H1 (cell line): ENCODE measurements at regions not wholly inside any gene's neighbourhood (a gene's known extent, or its start where the extent isn't known, plus 50 kb on each side); places are given as distances from the start of the nearest gene placed in this dataset.

Experiments used
- CTCF ChIA-PET: fragments of 300-600 bp; sonication (Branson Sonifier 250); formaldehyde crosslinking; loops from one replicate; lab custom pipeline; 2021; ENCODE audit not compliant: partially characterized antibody; lab: Charles Lee
- POLR2A ChIA-PET: fragments of 300-600 bp; sonication (Branson Sonifier 250); formaldehyde crosslinking; loops from one replicate; lab custom pipeline; 2021; ENCODE audit warnings: inconsistent platforms; ENCODE audit not compliant: partially characterized antibody; lab: Charles Lee
- DNase-seq, 2 experiments: peaks; one replicate each; pipeline versions ENCODE4 v3.0.0 to v3.0.0-alpha.2; 2010 to 2022; ENCODE audit warnings: low spot score in 2 of 2, low read depth in 1 of 2, mixed read lengths in 1 of 2
- FAIRE-seq: peaks from 2 replicates; lab custom pipeline; 2011; peaks lifted over from hg19 to GRCh38; lab: Jason Lieb, UNC
- H2AFZ ChIP-seq: 2 replicates; pipeline ENCODE4 v1.8.1; 2012; ENCODE audit warnings: low read length, inconsistent platforms
- H2AK5ac ChIP-seq: 2 replicates; pipeline ENCODE4 v1.6.1; 2013; ENCODE audit warnings: low read depth, low read length
- H2BK120ac ChIP-seq: replicated peaks from 2 replicates; pipeline ENCODE3; 2013; ENCODE audit warnings: low read depth, low read length, inconsistent platforms
- H2BK12ac ChIP-seq: 2 replicates; pipeline ENCODE4 v1.6.1; 2013; ENCODE audit warnings: low read depth, low read length
- H2BK15ac ChIP-seq: 2 replicates; pipeline ENCODE4 v1.6.1; 2013; ENCODE audit warnings: low read length
- H2BK20ac ChIP-seq: 2 replicates; pipeline ENCODE4 v1.6.1; 2013; ENCODE audit warnings: low read length
- H2BK5ac ChIP-seq: 2 replicates; pipeline ENCODE4 v1.6.1; 2013; ENCODE audit warnings: low read depth, low read length
- H3K14ac ChIP-seq: 2 replicates; pipeline ENCODE4 v1.6.1; 2013; ENCODE audit warnings: inconsistent platforms; ENCODE audit not compliant: insufficient read length
- H3K18ac ChIP-seq: 2 replicates; pipeline ENCODE4 v1.6.1; 2013; ENCODE audit warnings: low read length; ENCODE audit errors: extremely low read depth
- H3K23ac ChIP-seq: 2 replicates; pipeline ENCODE4 v1.6.1; 2013; ENCODE audit warnings: inconsistent platforms; ENCODE audit not compliant: insufficient read length
- H3K23me2 ChIP-seq: 2 replicates; pipeline ENCODE4 v1.6.1; 2013; ENCODE audit warnings: low read depth, low read length
- H3K27ac ChIP-seq: 2 replicates; pipeline ENCODE4 v1.6.1; 2011; ENCODE audit warnings: low read depth, low read length, inconsistent platforms
- H3K27me3 ChIP-seq, 4 experiments: replicated peaks in 1 of 4; 1 replicate in 1 of 4; 2 replicates in 3 of 4; pipeline versions ENCODE4 v1.6.1 to v1.8.1; 2011 to 2013; ENCODE audit warnings: low read length in 3 of 4, mild to moderate bottlenecking in 3 of 4, inconsistent platforms in 2 of 4, mixed read lengths in 2 of 4, moderate library complexity in 1 of 4; ENCODE audit not compliant: control insufficient read depth in 3 of 4, insufficient read depth in 3 of 4; ENCODE audit errors: extremely low read depth in 1 of 4
- H3K36me3 ChIP-seq, 4 experiments: 2 replicates each; pipeline versions ENCODE4 v1.6.1 to v1.8.1; 2011 to 2013; ENCODE audit warnings: mild to moderate bottlenecking in 4 of 4, low read length in 3 of 4, moderate library complexity in 2 of 4, control low read depth in 1 of 4, inconsistent platforms in 1 of 4; ENCODE audit not compliant: insufficient read depth in 4 of 4, control insufficient read depth in 2 of 4
- H3K4ac ChIP-seq: replicated peaks from 2 replicates; pipeline ENCODE3; 2013; ENCODE audit warnings: low read length, low read depth, mixed read lengths, inconsistent platforms; ENCODE audit not compliant: insufficient read length
- H3K4me1 ChIP-seq, 4 experiments: replicated peaks in 1 of 4; 1 replicate in 1 of 4; 2 replicates in 3 of 4; pipeline versions ENCODE4 v1.6.1 to v1.8.1; 2011 to 2013; ENCODE audit warnings: low read length in 3 of 4, inconsistent platforms in 2 of 4, mixed read lengths in 1 of 4; ENCODE audit not compliant: insufficient read depth in 4 of 4, control insufficient read depth in 3 of 4
- H3K4me2 ChIP-seq, 2 experiments: 2 replicates each; pipeline versions ENCODE4 v1.6.1 to v1.8.1; 2011 to 2013; ENCODE audit warnings: low read depth in 2 of 2, low read length in 2 of 2, control low read depth in 1 of 2, inconsistent platforms in 1 of 2, mild to moderate bottlenecking in 1 of 2; ENCODE audit not compliant: insufficient read depth in 1 of 2
- H3K4me3 ChIP-seq, 4 experiments: fragments of 200-600, 300-600 bp in 1 of 4; sonication (generic), shearing (Covaris generic), sonication (Bioruptor Twin) in 1 of 4; 2 replicates each; pipeline versions ENCODE4 v1.5.1 to v1.8.1; 2011 to 2016; ENCODE audit warnings: low read length in 4 of 4, low read depth in 3 of 4, control low read depth in 2 of 4, inconsistent platforms in 2 of 4, mild to moderate bottlenecking in 2 of 4, mixed read lengths in 1 of 4, moderate library complexity in 1 of 4; ENCODE audit not compliant: insufficient read depth in 2 of 4; ENCODE audit errors: extremely low read depth in 1 of 4
- H3K56ac ChIP-seq: replicated peaks from 2 replicates; pipeline ENCODE3; 2013; ENCODE audit warnings: low read depth, mild to moderate bottlenecking, mixed read lengths, low read length, inconsistent platforms; ENCODE audit not compliant: insufficient read length
- H3K79me1 ChIP-seq: 2 replicates; pipeline ENCODE4 v1.6.1; 2013; ENCODE audit warnings: low read depth, low read length, control low read depth
- H3K79me2 ChIP-seq, 2 experiments: 2 replicates each; pipeline versions ENCODE4 v1.6.1 to v1.8.1; 2012 to 2013; ENCODE audit warnings: low read length in 2 of 2, mild to moderate bottlenecking in 2 of 2, inconsistent platforms in 1 of 2; ENCODE audit not compliant: insufficient read depth in 2 of 2, control insufficient read depth in 1 of 2
- H3K9ac ChIP-seq, 4 experiments: replicated peaks in 1 of 4; 1 replicate in 1 of 4; 2 replicates in 3 of 4; pipeline versions ENCODE4 v1.6.1 to v1.8.1; 2011 to 2013; ENCODE audit warnings: low read depth in 3 of 4, low read length in 3 of 4, control low read depth in 2 of 4, mild to moderate bottlenecking in 2 of 4, moderate library complexity in 2 of 4, inconsistent platforms in 1 of 4; ENCODE audit errors: extremely low read depth in 1 of 4
- H3K9me3 ChIP-seq, 2 experiments: 2 replicates each; pipeline versions ENCODE4 v1.6.1 to v1.8.1; 2012 to 2013; ENCODE audit warnings: mild to moderate bottlenecking in 2 of 2, moderate library complexity in 2 of 2, control low read depth in 1 of 2, inconsistent platforms in 1 of 2, low read depth in 1 of 2, low read length in 1 of 2, mixed read lengths in 1 of 2; ENCODE audit not compliant: insufficient read depth in 2 of 2
- H4K20me1 ChIP-seq, 2 experiments: replicated peaks in 1 of 2; 2 replicates each; pipeline versions ENCODE3 to v1.8.1; 2011 to 2013; ENCODE audit warnings: inconsistent platforms in 2 of 2, low read length in 2 of 2, mild to moderate bottlenecking in 1 of 2; ENCODE audit not compliant: insufficient read depth in 2 of 2, control insufficient read depth in 1 of 2
- H4K5ac ChIP-seq: 2 replicates; pipeline ENCODE4 v1.6.1; 2013; ENCODE audit warnings: low read length, low read depth, mixed read lengths, inconsistent platforms; ENCODE audit not compliant: insufficient read length
- H4K8ac ChIP-seq: 2 replicates; pipeline ENCODE4 v1.8.0; 2013; ENCODE audit warnings: mild to moderate bottlenecking, moderate library complexity, low read length, inconsistent platforms; ENCODE audit not compliant: insufficient read depth; ENCODE audit errors: extremely low read depth
- H4K91ac ChIP-seq: replicated peaks from 2 replicates; pipeline ENCODE3; 2013; ENCODE audit warnings: low read length, mixed read lengths, inconsistent platforms; ENCODE audit not compliant: insufficient read length
- BRCA1 ChIP-seq: IDR thresholded peaks from 2 replicates; pipeline ENCODE4 v1.6.1; 2012; ENCODE audit warnings: low read depth, low read length, improper control_type of control experiment
- CHD1 ChIP-seq: IDR thresholded peaks from 2 replicates; pipeline ENCODE4 v1.6.1; 2012; ENCODE audit warnings: low read depth, low read length, improper control_type of control experiment
- CREB1 ChIP-seq: IDR thresholded peaks from 2 replicates; pipeline ENCODE4 v1.6.1; 2012; ENCODE audit warnings: inconsistent platforms
- CTBP2 ChIP-seq: IDR thresholded peaks from 2 replicates; pipeline ENCODE4 v1.7.0; 2011; ENCODE audit warnings: borderline replicate concordance, mild to moderate bottlenecking, moderate library complexity, mixed read lengths, low read length; ENCODE audit not compliant: insufficient read depth, insufficient read length
- FOSL1 ChIP-seq: IDR thresholded peaks from 2 replicates; pipeline ENCODE4 v1.6.1; 2011; ENCODE audit warnings: mild to moderate bottlenecking, low read depth, low read length, moderate library complexity; ENCODE audit not compliant: insufficient read depth
- GTF2F1 ChIP-seq: IDR thresholded peaks from 2 replicates; pipeline ENCODE4 v1.6.1; 2012; ENCODE audit warnings: low read depth, low read length, improper control_type of control experiment, borderline replicate concordance
- HDAC2 ChIP-seq, 2 experiments: fragments of 300-600 bp in 1 of 2; sonication (generic) in 1 of 2; IDR thresholded peaks; 2 replicates each; pipeline ENCODE4 v1.6.1; 2011 to 2012; ENCODE audit warnings: low read depth in 2 of 2, low read length in 2 of 2, mild to moderate bottlenecking in 2 of 2, moderate library complexity in 2 of 2, borderline replicate concordance in 1 of 2, inconsistent platforms in 1 of 2
- KDM1A ChIP-seq: fragments of 200-600, 300-600 bp; sonication (generic); IDR thresholded peaks from 2 replicates; pipeline ENCODE4 v1.7.1; 2016; ENCODE audit warnings: mild to moderate bottlenecking, low read length, borderline replicate concordance
- RAD21 ChIP-seq, 2 experiments: IDR thresholded peaks in 1 of 2; conservative IDR thresholded peaks in 1 of 2; 2 replicates each; pipeline ENCODE4 v1.6.1; 2011; ENCODE audit warnings: low read depth in 2 of 2, low read length in 2 of 2, improper control_type of control experiment in 1 of 2, inconsistent platforms in 1 of 2, mild to moderate bottlenecking in 1 of 2, moderate library complexity in 1 of 2
- RXRA ChIP-seq: IDR thresholded peaks from 2 replicates; pipeline ENCODE4 v1.6.1; 2011; ENCODE audit warnings: low read depth, mild to moderate bottlenecking, low read length, moderate library complexity; ENCODE audit not compliant: insufficient read depth
- SAP30 ChIP-seq: fragments of 300-600 bp; sonication (generic); IDR thresholded peaks from 2 replicates; pipeline ENCODE4 v1.7.1; 2012; ENCODE audit warnings: low read length, moderate library complexity, mild to moderate bottlenecking, inconsistent platforms; ENCODE audit not compliant: insufficient read depth, insufficient replicate concordance
- SP2 ChIP-seq: IDR thresholded peaks from 2 replicates; pipeline ENCODE4 v1.6.1; 2012; ENCODE audit warnings: mild to moderate bottlenecking, low read length, inconsistent platforms
- SRF ChIP-seq: IDR thresholded peaks from 2 replicates; pipeline ENCODE4 v1.6.1; 2011; ENCODE audit warnings: mild to moderate bottlenecking, low read depth, low read length, moderate library complexity
- SUZ12 ChIP-seq: fragments of 200-600 bp; sonication (generic); IDR thresholded peaks from 2 replicates; pipeline ENCODE4 v1.6.1; 2012; ENCODE audit warnings: mild to moderate bottlenecking, inconsistent platforms, low read length, moderate library complexity, mixed read lengths
- TAF1 ChIP-seq: IDR thresholded peaks from 2 replicates; pipeline ENCODE4 v1.6.1; 2011; ENCODE audit warnings: mild to moderate bottlenecking, low read depth, low read length
- TBP ChIP-seq: IDR thresholded peaks from 2 replicates; pipeline ENCODE4 v1.6.1; 2011; ENCODE audit warnings: low read depth, low read length, improper control_type of control experiment

DNA sequence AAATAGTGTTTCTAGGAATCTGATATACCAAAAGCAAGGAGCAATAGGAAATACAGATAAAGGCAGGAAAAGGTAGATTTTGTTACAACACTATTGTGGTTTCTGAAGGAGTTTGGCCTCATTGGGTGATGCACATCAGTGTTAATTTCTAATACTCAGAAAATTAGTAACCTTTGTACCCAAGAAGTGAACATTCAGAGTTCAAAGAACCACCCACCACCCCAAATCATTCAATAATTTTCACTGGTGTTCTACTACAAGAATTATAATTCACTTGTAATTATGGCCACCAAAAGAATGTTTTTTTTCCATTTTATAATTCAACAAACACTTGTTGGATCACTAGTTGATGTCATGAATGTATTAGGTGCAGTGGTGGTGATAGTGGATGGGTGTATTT, 183.3 kb downstream of the UBE2E3 start:
- Histone ChIP-seq H3K14ac (no peak overlapping the region), H3K56ac (no peak overlapping the region), H3K4me2 (no peak overlapping the region), H2BK20ac (no peak overlapping the region), H3K9ac (no peak overlapping the region), H2BK15ac (no peak overlapping the region), H4K20me1 (no peaks in the 10 kb centered on the region), H3K79me2 (no peaks in the 10 kb centered on the region), H2BK5ac (no peak overlapping the region), H3K9me3 (peaks cover 7 to 11% of the 10 kb centered on the region in 2 experiments; a peak in 3 of 4 replicates), H3K23ac (no peak overlapping the region), H2AFZ (no peak overlapping the region), H4K5ac (no peak overlapping the region), H3K23me2 (no peaks in the 10 kb centered on the region), H3K4me1 (no peaks in the 10 kb centered on the region), H2BK120ac (no peak overlapping the region), H3K4me3 (no peak overlapping the region), H2BK12ac (no peak overlapping the region), H3K27ac (no peak overlapping the region), H3K27me3 (no peaks in the 10 kb centered on the region), H4K91ac (no peak overlapping the region), H3K36me3 (no peaks in the 10 kb centered on the region), H4K8ac (no peak overlapping the region), H3K18ac (no peak overlapping the region), H2AK5ac (no peak overlapping the region), H3K4ac (no peak overlapping the region), H3K79me1 (no peaks in the 10 kb centered on the region)
- ChIA-PET POLR2A (no interaction called here), CTCF (no interaction called here)
- DNase-seq, result no peak
- no peak for FAIRE-seq
- TF ChIP-seq CHD1 (no peak), RAD21 (IDR thresholded peaks at IDR 0.05 in 1 of 2, conservative IDR thresholded peaks at IDR 0.05 in 1 of 2; ENCODE audit: low read depth in 2 of 2, low read length in 2 of 2) (no peak), KDM1A (no peak), HDAC2 (IDR thresholded peaks at IDR 0.05; ENCODE audit: borderline replicate concordance in 1 of 2, low read depth in 2 of 2, low read length in 2 of 2) (no peak), BRCA1 (no peak), RXRA (no peak), SAP30 (no peak), CREB1 (no peak), TAF1 (no peak), SRF (no peak), FOSL1 (no peak), SUZ12 (no peak), GTF2F1 (no peak), SP2 (no peak), CTBP2 (no peak), TBP (no peak)
